Sigmoid colon (tissue), 4 donors: ENCODE measurements at regions not wholly inside any gene's neighbourhood (a gene's known extent, or its start where the extent isn't known, plus 50 kb on each side); places are given as distances from the start of the nearest gene placed in this dataset.

Experiments
- CTCF ChIP-seq, 4 experiments: fragments of 450-650 bp in 3 of 4; fragments of 200-600 bp in 1 of 4; IDR thresholded peaks; one replicate each; pipeline ENCODE4 v1.5.1; 2016 to 2019; ENCODE audit warnings: antibody characterized with exemption in 4 of 4, mild to moderate bottlenecking in 3 of 4, moderate library complexity in 2 of 4
- EP300 ChIP-seq, 4 donors: sonication (generic); formaldehyde crosslinking; IDR thresholded peaks; one replicate each; pipeline ENCODE4 v1.6.1; 2017; ENCODE audit warnings: antibody characterized with exemption in 4 of 4
- POLR2A ChIP-seq, 2 donors: fragments of 450-650 bp; IDR thresholded peaks; one replicate each; pipeline ENCODE4 v1.6.1; 2016; ENCODE audit warnings: antibody characterized with exemption in 2 of 2, mild to moderate bottlenecking in 2 of 2, moderate library complexity in 2 of 2
- POLR2AphosphoS5 ChIP-seq, 4 donors: sonication (generic); formaldehyde crosslinking; IDR thresholded peaks; one replicate each; pipeline ENCODE4 v1.6.1; 2017; ENCODE audit warnings: antibody characterized with exemption in 4 of 4

- no peak for TF ChIP-seq CTCF (IDR thresholded peaks at IDR 0.05)
- TF ChIP-seq POLR2AphosphoS5 (IDR thresholded peaks at IDR 0.05): no peak
- TF ChIP-seq POLR2A (IDR thresholded peaks at IDR 0.05): no peak
- no peak for TF ChIP-seq EP300 (IDR thresholded peaks at IDR 0.05)
Measured at GRCh38 chr5:86837610-86838009, 219.9 kb downstream of the COX7C start.
